ENCODE measurements at regions not wholly inside any gene's neighbourhood (a gene's known extent, or its start where the extent isn't known, plus 50 kb on each side); places are given as distances from the start of the nearest gene placed in this dataset.

DNA sequence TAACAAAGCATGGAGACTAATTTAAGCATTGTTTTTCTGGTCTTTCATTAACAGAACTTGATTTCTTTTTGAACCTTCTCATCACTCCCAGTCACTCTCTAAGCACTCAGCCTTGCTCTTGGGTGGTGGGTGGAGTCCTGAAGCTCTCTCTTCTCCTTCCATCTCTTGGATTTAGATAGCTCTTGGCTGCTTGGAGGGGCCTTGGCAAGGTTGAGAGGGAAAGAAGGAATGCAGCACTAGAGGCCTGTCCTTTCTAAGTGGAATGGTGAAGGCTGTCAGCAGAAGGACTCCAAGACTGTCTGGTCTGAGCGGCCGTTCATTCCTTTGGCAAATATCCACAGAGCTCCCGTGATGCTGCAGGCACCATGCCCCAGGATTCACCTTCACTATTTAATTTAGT, 168.6 kb upstream of the E2F8 start:
- Mint-ChIP-seq H3K27me3 (ENCODE audit: low read depth) (peaks cover 2% of the 10 kb centered on the region), H3K27ac (no peak overlapping the region), H3K36me3 (ENCODE audit: low read depth) (no peaks in the 10 kb centered on the region), H3K4me3 (no peak overlapping the region), H3K9me3 (ENCODE audit: insufficient read depth) (no peaks in the 10 kb centered on the region), H3K4me1 (ENCODE audit: low read depth) (no peaks in the 10 kb centered on the region)
- POLR2A ChIA-PET, result no interaction called here
- ATAC-seq, result no peak
- DNase-seq, result no peak
- CTCF ChIA-PET, result no interaction called here

DNA sequence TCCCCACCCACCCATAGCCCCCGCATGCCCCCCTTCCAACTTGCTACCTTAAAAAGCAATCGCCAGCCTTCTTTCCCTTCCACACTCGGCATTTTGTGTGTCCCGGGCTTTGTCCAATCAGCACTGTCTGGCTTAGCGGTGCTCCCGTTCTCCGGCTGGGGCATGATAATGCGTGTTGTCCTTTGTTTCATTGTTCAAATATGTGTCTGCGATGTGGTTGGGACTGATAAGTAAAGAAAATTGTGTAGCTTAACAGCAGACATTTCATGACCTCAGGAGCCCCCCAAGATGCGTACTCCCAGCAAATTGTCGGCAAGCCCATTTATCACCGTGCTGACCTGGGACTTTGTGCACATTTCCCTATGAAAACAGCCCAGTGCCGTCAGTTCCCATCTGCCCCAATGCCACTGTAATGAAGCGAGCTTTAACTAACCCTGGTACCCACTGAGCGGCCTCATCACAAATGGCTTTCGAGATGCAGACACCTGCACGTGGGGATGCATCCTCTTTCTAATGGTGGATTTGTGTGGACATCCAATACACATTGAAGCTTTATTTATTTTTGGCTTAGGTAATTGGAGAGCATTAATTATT, 167.0 kb upstream of the E2F8 start:
- ChIA-PET CTCF (no interaction called here), POLR2A (no interaction called here)
- Mint-ChIP-seq H3K4me3 (no peak overlapping the region), H3K4me1 (ENCODE audit: low read depth) (no peaks in the 10 kb centered on the region), H3K9me3 (ENCODE audit: insufficient read depth) (no peaks in the 10 kb centered on the region), H3K27me3 (ENCODE audit: low read depth) (peaks cover 2% of the 10 kb centered on the region), H3K36me3 (ENCODE audit: low read depth) (no peaks in the 10 kb centered on the region), H3K27ac (no peak overlapping the region)
- ATAC-seq (no peak), DNase-seq (no peak)

DNA sequence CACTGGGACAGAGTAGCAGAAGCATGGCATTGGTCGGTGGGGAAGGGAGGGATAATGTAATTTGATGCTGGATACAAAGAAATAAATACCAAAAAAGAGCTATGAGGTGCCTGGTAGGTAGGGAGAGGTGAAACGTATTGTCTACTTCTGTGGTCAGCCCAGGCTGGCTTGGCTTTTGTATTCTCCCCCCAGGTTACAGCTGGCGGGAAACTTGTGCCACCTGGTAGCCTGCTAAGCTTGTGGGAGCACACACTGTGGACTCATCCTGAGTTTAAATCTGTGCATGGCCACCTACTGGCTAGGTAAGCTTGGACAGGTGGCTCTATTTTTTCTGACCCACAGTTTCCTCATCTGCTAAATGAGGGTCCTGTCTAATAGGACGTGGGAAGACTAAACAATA, 165.2 kb upstream of the E2F8 start:
- Mint-ChIP-seq H3K27me3 (ENCODE audit: low read depth) (peaks cover 4% of the 10 kb centered on the region), H3K36me3 (ENCODE audit: low read depth) (no peaks in the 10 kb centered on the region), H3K4me3 (no peak overlapping the region), H3K27ac (no peak overlapping the region), H3K9me3 (ENCODE audit: insufficient read depth) (no peaks in the 10 kb centered on the region), H3K4me1 (ENCODE audit: low read depth) (no peaks in the 10 kb centered on the region)
- ATAC-seq (no peak), DNase-seq (no peak)
- ChIA-PET CTCF (no interaction called here), POLR2A (no interaction called here)

DNA sequence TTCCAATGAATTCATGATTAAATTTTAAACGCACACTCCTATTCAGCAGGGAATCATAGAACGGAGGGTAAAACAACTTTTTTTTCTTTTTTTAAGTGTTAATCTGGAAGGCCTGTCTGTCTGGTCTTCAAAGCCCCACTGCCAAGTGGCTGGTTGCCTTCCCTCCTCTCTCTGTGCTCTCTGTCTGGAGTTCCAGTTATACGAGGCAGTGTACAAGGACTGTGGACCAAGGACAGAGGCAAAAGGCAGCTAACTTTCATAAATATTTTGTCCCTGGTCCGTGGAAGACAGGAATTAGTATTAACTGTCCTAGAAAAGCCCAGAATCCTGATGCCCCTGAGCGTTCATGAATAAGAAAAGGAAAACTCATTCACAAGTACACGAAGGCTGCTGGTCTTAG, 164.0 kb upstream of the E2F8 start:
- Mint-ChIP-seq H3K27me3 (ENCODE audit: low read depth) (peaks cover 2% of the 10 kb centered on the region), H3K4me3 (no peak overlapping the region), H3K9me3 (ENCODE audit: insufficient read depth) (no peaks in the 10 kb centered on the region), H3K27ac (no peak overlapping the region), H3K36me3 (ENCODE audit: low read depth) (no peaks in the 10 kb centered on the region), H3K4me1 (ENCODE audit: low read depth) (no peaks in the 10 kb centered on the region)
- POLR2A ChIA-PET, result no interaction called here
- ATAC-seq (no peak), DNase-seq (no peak)
- CTCF ChIA-PET, result no interaction called here

DNA sequence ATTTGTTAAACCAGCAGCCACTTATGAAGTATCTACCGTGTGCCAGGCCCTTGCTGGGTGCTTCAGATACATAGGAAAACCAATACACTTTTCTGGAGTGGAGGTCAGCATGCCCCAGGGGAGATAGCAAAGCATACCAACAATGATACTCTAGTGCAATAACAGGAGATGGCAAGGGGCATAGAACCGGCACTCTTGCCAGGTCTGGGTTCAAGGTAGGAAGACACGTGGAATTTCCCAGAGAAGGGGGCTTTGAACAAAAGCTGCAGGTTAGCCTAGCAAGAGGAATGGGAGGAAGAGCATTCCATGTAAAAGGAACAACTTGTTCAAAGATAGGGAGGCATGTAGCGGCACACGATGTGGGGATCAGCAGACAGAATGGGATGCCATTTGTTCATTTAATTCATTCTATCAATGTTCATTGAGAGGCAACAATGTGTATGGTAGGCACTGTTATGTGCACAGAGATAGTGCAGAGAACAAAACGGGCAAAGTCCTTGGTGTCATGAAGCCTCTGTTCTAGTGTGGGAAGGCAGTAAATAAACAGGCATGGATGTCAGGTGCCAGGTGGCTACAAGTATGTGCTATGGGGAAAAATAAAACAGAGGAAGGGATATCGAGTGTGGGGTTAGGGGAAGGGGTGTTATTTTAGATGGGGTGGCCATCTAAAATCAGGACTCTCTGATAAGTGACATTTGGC, 162.6 kb upstream of the E2F8 start:
- Mint-ChIP-seq H3K4me3 (no peak overlapping the region), H3K27me3 (ENCODE audit: low read depth) (peaks cover 2% of the 10 kb centered on the region), H3K9me3 (ENCODE audit: insufficient read depth) (no peaks in the 10 kb centered on the region), H3K4me1 (ENCODE audit: low read depth) (no peaks in the 10 kb centered on the region), H3K27ac (no peak overlapping the region), H3K36me3 (ENCODE audit: low read depth) (no peaks in the 10 kb centered on the region)
- no peak for DNase-seq
- POLR2A ChIA-PET, result no interaction called here
- no peak for ATAC-seq
- CTCF ChIA-PET, result no interaction called here

DNA sequence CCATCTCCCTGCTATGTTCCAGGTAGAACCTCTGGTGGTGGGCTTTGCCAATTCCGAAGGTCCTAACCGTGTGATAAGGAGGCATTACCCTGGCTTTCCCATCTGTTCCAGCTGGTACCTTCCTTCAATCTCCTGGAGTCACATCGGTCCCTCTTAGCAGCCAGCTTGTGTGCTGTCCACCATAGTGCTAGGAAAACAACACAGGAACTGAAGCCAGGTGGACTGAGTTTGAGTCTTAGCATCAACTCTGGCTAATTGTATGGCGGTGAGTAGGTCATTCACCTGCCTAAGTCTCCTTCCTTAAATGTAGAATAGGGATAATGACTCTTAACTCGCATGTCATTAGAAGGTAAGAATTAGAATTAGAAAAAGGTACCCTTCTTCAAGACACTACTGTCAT, 159.6 kb upstream of the E2F8 start:
- ATAC-seq (no peak), DNase-seq (no peak)
- Mint-ChIP-seq H3K36me3 (ENCODE audit: low read depth) (no peaks in the 10 kb centered on the region), H3K4me1 (ENCODE audit: low read depth) (no peaks in the 10 kb centered on the region), H3K4me3 (no peak overlapping the region), H3K27ac (no peak overlapping the region), H3K27me3 (ENCODE audit: low read depth) (peaks cover 2% of the 10 kb centered on the region), H3K9me3 (ENCODE audit: insufficient read depth) (no peaks in the 10 kb centered on the region)
- ChIA-PET CTCF (no interaction called here), POLR2A (no interaction called here)

DNA sequence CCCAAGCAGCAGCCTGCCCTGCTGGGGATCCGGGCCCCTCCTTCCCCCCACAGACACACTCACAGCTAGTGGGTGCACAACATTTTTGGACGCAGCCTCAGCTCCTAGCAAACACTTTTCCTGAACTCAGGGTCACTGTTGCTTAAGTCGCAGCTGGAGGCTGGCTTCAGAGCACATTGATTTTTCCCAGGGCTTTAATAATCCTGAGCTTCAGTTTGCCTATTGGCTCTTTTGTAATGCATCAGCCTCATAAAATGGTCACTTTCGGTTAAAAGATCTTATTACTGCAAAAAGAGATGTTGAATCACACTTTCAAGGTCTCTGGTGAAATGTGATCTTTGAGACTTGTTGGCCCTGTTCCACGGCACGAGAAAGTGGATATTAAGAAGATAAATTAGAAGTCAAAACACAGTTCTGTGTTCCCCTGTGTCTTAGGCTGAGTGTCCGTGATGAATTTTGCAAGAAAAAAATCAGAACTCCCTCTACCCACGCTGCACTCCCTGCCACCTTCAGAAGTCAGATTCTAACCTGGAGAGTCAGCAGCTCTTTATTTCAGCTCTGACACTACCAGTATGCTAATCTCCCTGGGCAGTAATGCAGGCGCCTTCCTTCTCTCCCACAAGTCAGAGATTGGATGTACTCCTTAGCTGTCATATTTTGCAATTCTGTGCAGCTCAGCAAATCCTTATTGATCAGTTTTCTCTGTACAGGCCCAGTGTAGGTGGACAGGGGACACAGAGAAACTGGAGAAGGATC, 158.2 kb upstream of the E2F8 start:
- Mint-ChIP-seq H3K9me3 (ENCODE audit: insufficient read depth) (no peaks in the 10 kb centered on the region), H3K27ac (no peak overlapping the region), H3K4me3 (no peak overlapping the region), H3K36me3 (ENCODE audit: low read depth) (no peaks in the 10 kb centered on the region), H3K27me3 (ENCODE audit: low read depth) (peaks cover 5% of the 10 kb centered on the region), H3K4me1 (ENCODE audit: low read depth) (peaks cover 9% of the 10 kb centered on the region)
- ChIA-PET CTCF (no interaction called here), POLR2A (no interaction called here)
- DNase-seq (no peak), ATAC-seq (no peak)

DNA sequence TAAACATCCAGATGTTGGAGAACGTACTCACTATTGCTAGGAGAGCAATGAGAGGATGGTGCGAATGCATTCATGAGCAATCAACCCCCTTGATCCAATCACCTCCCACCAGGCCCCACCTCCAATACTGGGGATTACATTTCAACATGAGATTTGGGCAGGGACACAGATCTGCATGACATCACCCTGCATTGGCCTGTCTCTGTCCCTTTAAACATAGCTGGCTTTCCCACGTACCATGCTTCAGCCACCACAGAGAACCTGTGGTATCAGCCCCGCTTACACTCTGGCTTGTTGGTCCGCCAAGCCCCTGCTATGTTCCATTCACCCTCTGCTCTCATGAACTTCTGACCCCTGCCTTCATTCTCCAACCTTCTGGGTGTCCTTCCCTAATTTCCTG, 157.5 kb upstream of the E2F8 start:
- no peak overlapping the region for H3K4me3 Mint-ChIP-seq
- DNase-seq, result no peak
- H3K4me1 Mint-ChIP-seq (ENCODE audit: low read depth), result peaks cover 9% of the 10 kb centered on the region
- no peak for ATAC-seq
- POLR2A ChIA-PET, result no interaction called here
- peaks cover 5% of the 10 kb centered on the region for H3K27me3 Mint-ChIP-seq (ENCODE audit: low read depth)
- CTCF ChIA-PET, result no interaction called here
- no peaks in the 10 kb centered on the region for H3K36me3 Mint-ChIP-seq (ENCODE audit: low read depth)
- no peaks in the 10 kb centered on the region for H3K9me3 Mint-ChIP-seq (ENCODE audit: insufficient read depth)
- no peak overlapping the region for H3K27ac Mint-ChIP-seq

DNA sequence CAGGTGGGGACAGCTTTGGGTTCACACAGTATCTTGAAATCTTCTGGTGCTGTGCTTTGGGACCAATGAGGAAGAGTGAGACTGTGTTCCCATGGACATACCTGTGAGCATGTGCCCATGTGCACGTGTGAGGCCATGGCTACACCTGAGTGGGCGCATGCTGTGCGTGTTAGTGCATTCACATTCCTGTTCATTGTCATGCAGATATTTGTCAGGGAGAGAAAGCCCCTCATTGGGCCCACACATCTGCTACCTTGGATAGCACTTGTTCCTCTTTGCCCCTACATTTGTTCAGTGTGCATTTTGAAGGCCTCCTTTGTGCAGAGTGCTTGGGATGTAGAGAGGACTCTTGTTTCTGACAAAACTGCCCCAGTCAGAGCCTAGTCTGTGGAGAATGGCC, 154.3 kb upstream of the E2F8 start:
- ATAC-seq, result no peak
- Mint-ChIP-seq H3K36me3 (ENCODE audit: low read depth) (no peaks in the 10 kb centered on the region), H3K27me3 (ENCODE audit: low read depth) (peaks cover 22% of the 10 kb centered on the region), H3K4me1 (ENCODE audit: low read depth) (peaks cover 9% of the 10 kb centered on the region), H3K9me3 (ENCODE audit: insufficient read depth) (no peaks in the 10 kb centered on the region), H3K4me3 (no peak overlapping the region), H3K27ac (no peak overlapping the region)
- ChIA-PET POLR2A (no interaction called here), CTCF (no interaction called here)
- DNase-seq, result no peak

DNA sequence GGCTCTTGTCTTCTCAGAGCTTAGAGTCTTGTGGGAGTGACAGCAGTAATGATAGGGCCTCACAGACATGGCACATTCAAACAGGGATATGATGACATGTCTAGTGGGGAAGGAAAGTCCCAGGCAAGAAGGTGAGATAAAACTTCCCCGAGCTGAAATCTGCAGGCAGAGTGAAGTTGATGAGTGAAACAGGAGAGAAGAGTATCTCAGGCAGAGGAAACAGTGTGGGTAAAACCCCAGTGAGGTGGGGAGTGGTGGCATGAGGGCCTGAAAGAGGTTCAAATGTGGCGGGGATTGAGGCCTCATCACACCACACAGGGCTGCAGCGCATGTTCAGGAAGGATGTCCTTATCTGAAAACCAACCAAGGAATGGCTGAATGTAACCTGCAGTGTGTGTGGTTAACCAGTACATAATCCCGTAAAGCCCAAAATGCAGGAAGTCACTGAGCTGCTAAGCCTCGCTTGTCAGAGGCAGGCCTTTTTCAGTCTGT, 153.8 kb upstream of the E2F8 start:
- DNase-seq (peak; percentile 28), ATAC-seq (no peak)
- POLR2A ChIA-PET, result no interaction called here
- no peaks in the 10 kb centered on the region for H3K9me3 Mint-ChIP-seq (ENCODE audit: insufficient read depth)
- peaks cover 9% of the 10 kb centered on the region for H3K4me1 Mint-ChIP-seq (ENCODE audit: low read depth)
- H3K27me3 Mint-ChIP-seq (ENCODE audit: low read depth), result peaks cover 22% of the 10 kb centered on the region
- CTCF ChIA-PET, result no interaction called here
- no peak overlapping the region for H3K4me3 Mint-ChIP-seq
- no peak overlapping the region for H3K27ac Mint-ChIP-seq
- no peaks in the 10 kb centered on the region for H3K36me3 Mint-ChIP-seq (ENCODE audit: low read depth)

DNA sequence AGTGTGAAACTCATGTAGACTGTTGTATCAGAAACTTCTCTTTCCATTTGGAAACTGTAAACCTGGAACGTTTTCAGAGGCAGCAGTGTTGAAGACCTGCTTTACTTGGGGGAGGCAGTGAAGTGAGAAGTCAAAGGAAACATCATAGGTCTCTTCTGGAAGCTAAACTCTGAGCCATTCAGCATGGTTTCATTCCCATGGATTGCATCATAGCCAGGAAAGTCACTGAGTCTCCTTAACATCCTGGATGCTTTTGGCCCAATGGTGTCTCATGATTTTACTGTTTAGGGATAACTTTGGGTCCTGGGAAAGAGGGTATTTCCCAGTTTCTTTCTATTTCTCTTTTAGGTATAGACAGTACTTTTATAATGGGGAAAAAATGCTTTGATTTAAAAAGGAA, 153.2 kb upstream of the E2F8 start:
- no peak for ATAC-seq
- POLR2A ChIA-PET, result no interaction called here
- Mint-ChIP-seq H3K4me1 (ENCODE audit: low read depth) (peaks cover 9% of the 10 kb centered on the region), H3K4me3 (no peak overlapping the region), H3K27ac (no peak overlapping the region), H3K9me3 (ENCODE audit: insufficient read depth) (no peaks in the 10 kb centered on the region), H3K36me3 (ENCODE audit: low read depth) (no peaks in the 10 kb centered on the region), H3K27me3 (ENCODE audit: low read depth) (peaks cover 22% of the 10 kb centered on the region)
- DNase-seq, result no peak
- CTCF ChIA-PET, result no interaction called here

DNA sequence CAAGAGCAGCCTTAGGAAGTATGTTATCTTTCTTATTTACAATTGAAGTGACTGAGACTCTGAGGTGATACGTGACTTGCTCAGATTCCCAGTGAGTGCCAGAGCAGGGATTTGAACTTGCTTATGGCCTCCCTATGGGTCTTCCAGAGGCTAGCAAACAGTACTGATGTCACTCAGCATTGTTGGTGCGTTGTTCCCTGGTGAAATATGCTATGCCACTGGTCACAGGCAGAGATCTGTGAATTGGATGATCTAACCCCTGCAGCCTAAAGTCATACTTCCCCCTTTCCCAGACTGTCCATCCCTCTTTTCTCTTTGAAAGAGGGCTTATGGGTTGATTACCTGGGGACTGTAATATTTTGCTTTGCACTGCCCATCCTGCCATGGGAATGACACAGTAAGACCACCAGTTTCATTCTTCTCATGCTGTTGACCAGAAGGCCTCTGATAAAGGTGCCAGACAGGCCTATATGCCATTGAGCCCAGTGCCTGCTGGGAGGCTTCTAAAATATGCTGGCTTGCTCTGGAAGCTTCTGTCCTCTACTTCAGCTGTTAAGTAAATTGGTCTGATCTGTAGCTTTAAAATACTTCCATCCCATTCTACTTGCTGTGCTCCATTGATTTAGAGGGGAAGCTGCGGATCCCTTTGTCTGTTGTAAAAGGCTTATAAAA, 152.2 kb upstream of the E2F8 start:
- ChIA-PET POLR2A (no interaction called here), CTCF (no interaction called here)
- ATAC-seq (no peak), DNase-seq (no peak)
- no peak overlapping the region for H3K27ac Mint-ChIP-seq
- no peaks in the 10 kb centered on the region for H3K9me3 Mint-ChIP-seq (ENCODE audit: insufficient read depth)
- H3K27me3 Mint-ChIP-seq (ENCODE audit: low read depth), result peaks cover 22% of the 10 kb centered on the region
- H3K4me3 Mint-ChIP-seq, result no peak overlapping the region
- H3K36me3 Mint-ChIP-seq (ENCODE audit: low read depth), result no peaks in the 10 kb centered on the region
- H3K4me1 Mint-ChIP-seq (ENCODE audit: low read depth), result peaks cover 9% of the 10 kb centered on the region
